Inferior parietal cortex (tissue), 1 donor: ENCODE measurements at regions not wholly inside any gene's neighbourhood (a gene's known extent, or its start where the extent isn't known, plus 50 kb on each side); places are given as distances from the start of the nearest gene placed in this dataset.

Source experiments
- DNase-seq: peaks from one replicate; pipeline ENCODE4 v3.0.0-alpha.2; 2016; ENCODE audit errors: extremely low spot score

GRCh38 chr2:145729993-145730770 lies 1210.3 kb upstream of the ZEB2 start:
- DNase-seq: no peak

- no peak for DNase-seq
Observed at GRCh38 chr2:145729481-145729880, 1209.6 kb upstream of the ZEB2 start.

GRCh38 chr2:145728511-145728910 lies 1208.6 kb upstream of the ZEB2 start:
- no peak for DNase-seq

GRCh38 chr2:145725876-145726275 lies 1206.0 kb upstream of the ZEB2 start:
- no peak for DNase-seq

- DNase-seq: no peak
Observed at GRCh38 chr2:145724311-145724898, 1204.5 kb upstream of the ZEB2 start.

GRCh38 chr2:145723872-145724271 lies 1204.0 kb upstream of the ZEB2 start:
- no peak for DNase-seq

- DNase-seq: no peak
Observed at GRCh38 chr2:145721681-145722080, 1201.8 kb upstream of the ZEB2 start.

GRCh38 chr2:145715601-145716000 lies 1195.7 kb upstream of the ZEB2 start:
- no peak for DNase-seq

GRCh38 chr2:145710303-145710702 lies 1190.4 kb upstream of the ZEB2 start:
- no peak for DNase-seq

- no peak for DNase-seq
Observed at GRCh38 chr2:145702305-145702704, 1182.4 kb upstream of the ZEB2 start.

GRCh38 chr2:145692971-145693478 lies 1173.1 kb upstream of the ZEB2 start:
- DNase-seq: peak; percentile 49

- no peak for DNase-seq
Observed at GRCh38 chr2:145691659-145692058, 1171.7 kb upstream of the ZEB2 start.

GRCh38 chr2:145690183-145690778 lies 1170.4 kb upstream of the ZEB2 start:
- no peak for DNase-seq

- DNase-seq: no peak
Observed at GRCh38 chr2:145689277-145689676, 1169.4 kb upstream of the ZEB2 start.

- no peak for DNase-seq
Observed at GRCh38 chr2:145688156-145688555, 1168.2 kb upstream of the ZEB2 start.

- no peak for DNase-seq
Observed at GRCh38 chr2:145687442-145688134, 1167.7 kb upstream of the ZEB2 start.

GRCh38 chr2:145685383-145686050 lies 1165.6 kb upstream of the ZEB2 start:
- no peak for DNase-seq

- no peak for DNase-seq
Observed at GRCh38 chr2:145682546-145683157, 1162.7 kb upstream of the ZEB2 start.

- peak; percentile 12 for DNase-seq
Observed at GRCh38 chr2:145680276-145680675, 1160.4 kb upstream of the ZEB2 start.

- DNase-seq: no peak
Observed at GRCh38 chr2:145677371-145677770, 1157.5 kb upstream of the ZEB2 start.

- DNase-seq: no peak
Observed at GRCh38 chr2:145674705-145675104, 1154.8 kb upstream of the ZEB2 start.
